ENCODE measurements at regions not wholly inside any gene's neighbourhood (a gene's known extent, or its start where the extent isn't known, plus 50 kb on each side); places are given as distances from the start of the nearest gene placed in this dataset.

GRCh38 chr11:116692318-116693101 lies 80.3 kb downstream of the BUD13 start:
- H3K27ac Mint-ChIP-seq: no peak overlapping the region
- Histone ChIP-seq H3K4me1 (ENCODE audit: control insufficient read depth, insufficient read depth, low read length) (peaks cover 6% of the 10 kb centered on the region), H3K9me3 (ENCODE audit: control insufficient read depth, low read length) (no peaks in the 10 kb centered on the region), H3K36me3 (ENCODE audit: control insufficient read depth, insufficient read depth, low read length) (no peaks in the 10 kb centered on the region), H3K27ac (ENCODE audit: low read depth, low read length) (no peak overlapping the region), H3K9ac (ENCODE audit: extremely low read depth, low read length, poor library complexity, severe bottlenecking) (no peak overlapping the region), H3K4me3 (ENCODE audit: low read length) (no peak overlapping the region), H3K27me3 (ENCODE audit: control insufficient read depth, insufficient read depth, low read length, poor library complexity, severe bottlenecking) (no peaks in the 10 kb centered on the region)
- WGBS, 2 experiments (ENCODE audit: insufficient coverage in 1 of 2, insufficient read length in 1 of 2): 83 to 89% methylated on average over 1 to 16 of the region's 16 CpGs
- H3K4me3 Mint-ChIP-seq: no peak overlapping the region
- no peaks in the 10 kb centered on the region for H3K36me3 Mint-ChIP-seq (ENCODE audit: low read depth)
- TF ChIP-seq CTCF (conservative IDR thresholded peaks at IDR 0.05): no peak
- DNase-seq: peak; percentile 47
- H3K27me3 Mint-ChIP-seq (ENCODE audit: insufficient read depth): peaks cover 1% of the 10 kb centered on the region
- H3K4me1 Mint-ChIP-seq: peaks cover 18% of the 10 kb centered on the region
- no peaks in the 10 kb centered on the region for H3K9me3 Mint-ChIP-seq

- H3K4me3 ChIP-seq (ENCODE audit: low read length): no peak overlapping the region
- Mint-ChIP-seq H3K27me3 (ENCODE audit: insufficient read depth) (peaks cover 1% of the 10 kb centered on the region), H3K27ac (no peak overlapping the region), H3K4me3 (no peak overlapping the region), H3K4me1 (peaks cover 21% of the 10 kb centered on the region), H3K36me3 (ENCODE audit: low read depth) (no peaks in the 10 kb centered on the region), H3K9me3 (no peaks in the 10 kb centered on the region)
- H3K27me3 ChIP-seq (ENCODE audit: control insufficient read depth, insufficient read depth, low read length, poor library complexity, severe bottlenecking): no peaks in the 10 kb centered on the region
- H3K9ac ChIP-seq (ENCODE audit: extremely low read depth, low read length, poor library complexity, severe bottlenecking): no peak overlapping the region
- 10 to 33% methylated on average over 2 to 10 of the region's 10 CpGs for WGBS, 2 experiments (ENCODE audit: insufficient coverage in 1 of 2, insufficient read length in 1 of 2)
- H3K36me3 ChIP-seq (ENCODE audit: control insufficient read depth, insufficient read depth, low read length): no peaks in the 10 kb centered on the region
- H3K4me1 ChIP-seq (ENCODE audit: control insufficient read depth, insufficient read depth, low read length): peaks cover 11% of the 10 kb centered on the region
- no peaks in the 10 kb centered on the region for H3K9me3 ChIP-seq (ENCODE audit: control insufficient read depth, low read length)
- peak; percentile 88 for TF ChIP-seq CTCF (conservative IDR thresholded peaks at IDR 0.05)
- DNase-seq: peak; percentile 92
- no peak overlapping the region for H3K27ac ChIP-seq (ENCODE audit: low read depth, low read length)
These were observed 81.0 kb downstream of the BUD13 start for GRCh38 chr11:116691771-116692177.

- Histone ChIP-seq H3K9me3 (ENCODE audit: control insufficient read depth, low read length) (no peaks in the 10 kb centered on the region), H3K27ac (ENCODE audit: low read depth, low read length) (no peak overlapping the region), H3K9ac (ENCODE audit: extremely low read depth, low read length, poor library complexity, severe bottlenecking) (no peak overlapping the region), H3K36me3 (ENCODE audit: control insufficient read depth, insufficient read depth, low read length) (no peaks in the 10 kb centered on the region), H3K4me3 (ENCODE audit: low read length) (no peak overlapping the region), H3K27me3 (ENCODE audit: control insufficient read depth, insufficient read depth, low read length, poor library complexity, severe bottlenecking) (no peaks in the 10 kb centered on the region), H3K4me1 (ENCODE audit: control insufficient read depth, insufficient read depth, low read length) (peaks cover 13% of the 10 kb centered on the region)
- Mint-ChIP-seq H3K27me3 (ENCODE audit: insufficient read depth) (peaks cover 1% of the 10 kb centered on the region), H3K4me1 (peaks cover 21% of the 10 kb centered on the region), H3K27ac (no peak overlapping the region), H3K36me3 (ENCODE audit: low read depth) (no peaks in the 10 kb centered on the region), H3K4me3 (no peak overlapping the region), H3K9me3 (no peaks in the 10 kb centered on the region)
- DNase-seq: no peak
- 81 to 88% methylated on average over 6 to 9 of the region's 9 CpGs for WGBS, 2 experiments (ENCODE audit: insufficient coverage in 1 of 2, insufficient read length in 1 of 2)
- no peak for TF ChIP-seq CTCF (conservative IDR thresholded peaks at IDR 0.05)
These were observed 82.2 kb downstream of the BUD13 start for GRCh38 chr11:116690611-116691010.

Data from endodermal cell (in vitro differentiated cells).